Dermis blood vessel endothelial cell (primary cell): ENCODE measurements at regions not wholly inside any gene's neighbourhood (a gene's known extent, or its start where the extent isn't known, plus 50 kb on each side); places are given as distances from the start of the nearest gene placed in this dataset.

Experiments
- DNase-seq: peaks from one replicate; pipeline ENCODE4 v3.0.0; 2010

DNA sequence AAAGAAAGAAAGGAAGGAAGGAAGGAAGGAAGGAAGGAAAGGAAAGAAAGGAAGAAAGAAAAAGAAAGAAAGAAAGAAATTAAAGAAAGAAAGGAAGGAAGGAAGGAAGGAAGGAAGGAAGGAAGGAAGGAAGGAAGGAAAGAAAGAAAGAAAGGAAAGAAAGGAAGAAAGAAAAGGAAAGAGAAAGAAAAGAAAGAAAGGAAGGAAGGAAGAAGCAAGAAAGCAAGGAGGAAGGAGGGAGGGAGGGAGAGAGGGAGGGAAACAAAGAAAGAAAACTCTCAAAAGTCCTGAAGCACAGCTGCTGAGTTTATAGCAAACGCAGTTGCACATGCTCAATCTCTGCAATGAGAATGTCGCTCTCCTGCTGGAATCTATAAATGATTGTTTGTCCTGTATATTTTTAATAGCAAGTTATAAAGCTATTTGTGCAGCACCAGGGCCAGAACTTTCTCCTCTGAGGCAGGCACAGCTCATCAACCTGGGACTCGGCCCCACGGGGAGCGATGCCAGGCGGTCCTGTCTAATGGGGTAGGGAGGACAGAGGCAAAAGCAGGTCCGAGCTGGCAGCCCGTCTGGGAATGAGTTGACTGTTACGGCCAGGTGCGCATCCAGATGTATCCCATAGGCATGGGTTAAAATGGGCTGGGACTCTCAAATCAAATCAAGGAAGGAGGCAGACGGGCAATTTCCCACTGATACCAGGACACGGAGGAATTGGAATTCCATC is 118.0 kb upstream of the PFKP start:
- no peak for DNase-seq

DNA sequence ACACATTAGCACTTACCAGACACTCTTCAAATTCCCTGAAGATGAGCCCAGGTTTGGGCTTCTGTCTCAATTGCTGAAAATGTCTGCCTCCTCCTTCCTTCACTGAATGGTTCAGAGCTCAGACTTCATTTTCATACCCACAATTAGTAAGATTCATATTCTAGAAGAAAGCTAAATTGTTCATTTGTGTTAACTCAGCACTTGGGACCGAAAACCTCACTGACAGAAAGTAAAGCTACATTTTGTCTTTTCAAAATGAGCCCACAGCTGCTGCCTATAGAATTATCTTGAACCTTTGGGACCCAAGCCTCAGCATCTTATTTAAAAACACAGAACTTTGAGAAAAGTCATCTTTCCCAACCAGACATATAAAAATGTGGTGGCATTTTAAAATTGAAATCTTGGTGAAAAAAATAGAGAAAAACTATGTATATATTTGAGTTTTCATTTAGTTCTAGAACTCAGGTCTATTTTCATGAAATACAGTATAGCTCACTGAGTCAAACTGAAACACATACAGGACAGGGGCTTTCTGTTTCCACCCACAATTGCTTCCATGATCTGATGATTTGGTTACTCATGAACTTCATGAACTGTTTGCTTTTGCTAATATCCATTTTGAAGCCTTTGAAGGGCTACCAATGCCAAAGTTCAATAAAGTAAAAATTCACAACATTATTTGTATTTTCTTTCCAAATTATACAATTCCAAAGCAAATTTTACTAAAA is 119.1 kb upstream of the PFKP start:
- DNase-seq: no peak

DNA sequence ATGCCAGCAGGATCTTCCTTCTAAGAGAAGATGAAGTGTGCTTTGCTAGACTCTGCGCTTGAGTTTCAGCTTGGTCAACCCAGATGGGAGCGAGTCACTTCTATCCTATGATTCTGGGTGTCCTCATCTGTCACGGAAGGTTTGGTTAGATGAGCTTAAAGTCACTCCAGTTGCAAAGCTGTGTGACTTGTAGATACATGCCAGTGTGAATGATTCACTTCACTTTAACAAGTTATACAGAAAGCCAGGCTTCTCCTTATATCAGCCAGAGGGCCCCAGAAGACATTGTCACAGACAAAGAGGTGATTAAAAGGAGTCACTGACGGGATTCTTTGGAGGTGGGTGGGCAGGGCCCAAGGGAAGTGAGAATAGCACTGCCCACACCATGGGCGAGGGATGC is 122.6 kb upstream of the PFKP start:
- no peak for DNase-seq

DNA sequence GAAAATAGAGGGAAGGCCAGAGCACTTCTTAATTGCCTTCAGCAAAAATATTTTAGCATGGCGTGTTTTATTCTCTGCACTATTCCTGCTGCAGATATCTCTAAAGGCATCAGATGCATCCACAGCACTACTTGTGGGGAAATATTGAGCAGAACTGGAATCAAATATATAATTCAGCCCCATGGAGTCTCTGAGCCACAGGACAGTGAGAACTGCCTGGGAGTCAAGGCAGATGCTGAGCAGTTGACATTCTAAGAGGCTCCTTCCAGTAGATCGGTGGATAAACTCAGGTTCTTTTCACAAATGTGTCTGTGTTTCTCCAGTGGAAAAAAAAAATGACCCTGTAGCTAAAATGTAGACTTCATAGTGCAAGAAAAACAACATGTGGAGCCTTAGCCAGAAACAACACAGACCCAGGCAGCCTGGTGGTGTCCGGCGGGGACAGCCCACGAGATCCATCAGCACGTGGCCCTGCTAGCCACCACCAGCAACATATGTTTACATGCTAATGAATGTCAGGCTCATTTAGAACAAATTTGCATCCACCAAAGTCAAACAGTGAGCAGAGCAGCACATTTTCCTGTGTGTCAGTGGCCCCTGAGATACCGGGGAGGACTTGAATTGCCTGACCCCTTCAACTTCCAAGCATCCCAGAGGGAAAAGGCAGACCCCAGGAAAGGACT is 123.3 kb upstream of the PFKP start:
- no peak for DNase-seq

DNA sequence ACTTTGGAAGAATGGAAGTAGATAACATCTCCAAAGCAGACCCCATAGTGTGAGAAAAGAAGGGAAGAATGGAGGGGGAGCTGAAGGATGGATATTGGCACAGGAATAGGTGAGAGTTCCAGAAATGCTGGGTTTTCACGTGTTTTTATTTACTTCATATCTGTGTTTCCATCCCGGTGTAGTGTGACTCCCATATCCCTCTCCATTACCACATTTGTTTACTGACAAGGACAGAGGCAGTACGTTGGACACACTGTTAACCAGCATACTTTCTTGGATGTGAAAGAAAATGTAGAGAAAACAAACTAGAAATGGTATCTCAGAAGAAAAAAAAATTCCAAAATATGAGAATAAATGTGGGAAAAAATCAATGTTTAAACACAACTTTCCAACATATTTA is 124.4 kb upstream of the PFKP start:
- no peak for DNase-seq

DNA sequence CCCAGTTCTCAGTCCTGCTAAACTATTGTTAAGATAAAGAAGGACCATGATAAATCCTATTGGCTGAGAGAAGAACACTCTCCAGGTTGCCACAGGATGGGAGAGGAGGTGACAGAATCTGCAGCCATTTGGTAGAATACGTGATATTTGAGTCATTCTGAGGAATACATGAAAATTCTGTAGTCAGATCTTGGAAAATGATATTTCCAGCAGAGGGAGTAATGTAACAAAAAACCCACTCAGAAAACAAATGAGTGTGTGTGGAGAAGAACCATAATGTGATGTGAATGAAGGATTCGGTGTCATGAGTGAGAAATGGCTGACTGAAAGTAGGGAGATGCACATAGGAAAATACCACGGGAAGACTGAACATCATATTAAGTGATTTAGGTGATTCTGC is 128.5 kb upstream of the PFKP start:
- no peak for DNase-seq

DNA sequence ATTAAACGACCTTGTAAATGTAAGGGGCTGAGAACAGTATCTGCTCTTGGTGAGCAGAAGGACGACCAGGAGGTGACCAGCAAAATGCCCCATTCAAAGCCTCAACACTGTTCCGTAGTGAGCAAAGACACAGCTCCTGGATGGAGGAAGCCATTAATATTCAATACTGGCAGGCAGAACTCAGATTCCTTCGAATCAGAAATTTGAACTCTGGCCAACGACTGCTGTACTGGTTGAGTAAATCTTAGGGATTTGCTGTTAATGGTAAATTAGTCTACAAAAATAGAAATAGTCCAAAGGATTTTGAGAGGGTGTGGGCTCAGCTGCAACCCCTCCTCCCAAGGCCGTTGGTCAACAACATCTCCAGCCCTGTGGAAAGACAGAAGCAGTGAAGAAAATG is 130.5 kb upstream of the PFKP start:
- no peak for DNase-seq

DNA sequence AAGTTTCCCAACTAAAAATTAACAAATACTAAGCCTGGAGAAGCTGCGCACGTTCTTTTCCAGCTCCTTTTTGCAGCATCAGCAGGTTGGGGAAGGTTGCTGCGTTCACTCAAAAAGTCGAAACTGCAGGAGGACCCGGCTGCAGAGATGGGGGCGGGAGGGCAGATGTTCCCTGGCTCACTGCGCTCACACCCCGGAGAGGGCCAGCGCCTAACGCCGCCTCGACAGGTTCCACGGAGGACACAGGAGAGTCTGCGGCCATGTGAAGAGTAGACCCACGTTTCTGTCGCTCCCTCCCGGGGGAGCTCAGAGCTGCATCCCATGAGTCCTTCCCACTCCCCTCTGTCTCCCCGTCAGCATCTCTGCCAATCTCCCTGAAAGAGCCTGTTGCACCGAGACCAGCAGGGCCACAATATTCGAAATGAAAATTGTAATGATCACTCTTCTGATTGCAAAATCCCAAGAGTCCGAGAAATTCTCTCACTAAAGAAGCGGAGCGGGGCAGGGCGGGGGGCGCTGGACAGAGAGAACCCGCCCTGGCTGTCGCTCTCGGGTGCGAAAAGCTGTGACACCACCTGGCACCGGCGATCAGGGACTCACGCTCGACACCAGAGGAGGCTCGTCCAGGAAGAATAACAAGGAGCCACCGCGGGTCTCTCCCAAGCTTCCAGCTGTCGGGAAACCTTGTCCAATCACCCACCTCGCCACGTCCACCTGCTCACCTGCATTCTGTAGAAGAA is 131.5 kb upstream of the PFKP start:
- no peak for DNase-seq

DNA sequence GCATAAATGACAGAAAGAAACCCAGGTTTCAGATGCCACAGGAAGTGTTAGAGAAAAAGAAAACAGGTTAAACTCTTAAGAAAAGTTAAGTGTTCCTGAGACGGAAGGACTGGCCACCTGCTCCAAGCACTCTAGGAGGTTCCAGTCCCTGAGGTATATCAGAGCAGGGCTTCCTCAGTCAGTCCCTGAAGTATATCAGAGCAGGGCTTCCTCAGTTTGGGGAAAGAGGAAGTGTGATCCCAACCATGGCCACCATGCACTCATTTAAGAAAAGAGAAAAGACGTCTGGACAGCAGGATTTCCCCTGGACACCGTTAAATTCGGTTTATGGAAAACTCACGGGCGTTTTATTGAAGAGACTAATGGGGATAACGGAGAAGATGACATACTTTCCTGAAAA is 133.4 kb upstream of the PFKP start:
- DNase-seq: no peak

DNA sequence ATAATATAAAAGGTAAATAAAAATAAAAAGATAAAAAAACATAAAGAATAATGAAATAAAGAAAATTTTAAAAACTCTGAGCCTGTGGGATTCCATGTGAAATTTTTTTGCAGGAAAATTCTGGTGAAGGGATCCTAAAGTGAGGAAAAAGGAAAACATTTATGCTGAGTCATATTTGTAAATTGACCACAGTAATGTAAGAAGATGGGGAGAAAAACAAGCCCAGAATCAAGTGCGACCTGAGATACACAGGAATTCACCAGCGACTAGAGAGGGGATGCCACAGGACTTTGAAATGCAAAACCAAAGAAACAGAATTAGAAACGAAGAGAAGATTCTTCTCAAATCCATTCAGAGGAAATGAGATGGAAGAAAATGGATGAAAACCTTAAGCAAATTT is 133.8 kb upstream of the PFKP start:
- no peak for DNase-seq

DNA sequence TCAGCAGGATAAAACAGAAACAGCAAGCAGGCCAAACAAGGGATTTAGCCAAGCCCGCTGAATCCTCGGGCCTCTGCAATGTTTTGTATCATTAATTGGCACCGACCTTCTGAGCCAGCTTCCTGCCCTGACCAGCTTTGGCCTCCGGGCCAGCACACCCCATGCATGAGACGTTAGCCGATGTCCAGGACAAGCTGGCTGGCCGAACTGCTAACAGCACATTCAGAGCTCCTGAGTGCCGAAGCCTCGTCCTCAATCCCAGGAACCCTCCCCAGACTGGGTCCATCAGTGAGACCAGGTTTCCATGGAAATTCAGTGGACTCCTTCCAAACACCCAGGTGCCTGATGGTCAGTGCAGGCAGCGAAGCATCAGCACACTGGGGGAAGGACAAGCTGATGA is 134.3 kb upstream of the PFKP start:
- peak; percentile 31 for DNase-seq

DNA sequence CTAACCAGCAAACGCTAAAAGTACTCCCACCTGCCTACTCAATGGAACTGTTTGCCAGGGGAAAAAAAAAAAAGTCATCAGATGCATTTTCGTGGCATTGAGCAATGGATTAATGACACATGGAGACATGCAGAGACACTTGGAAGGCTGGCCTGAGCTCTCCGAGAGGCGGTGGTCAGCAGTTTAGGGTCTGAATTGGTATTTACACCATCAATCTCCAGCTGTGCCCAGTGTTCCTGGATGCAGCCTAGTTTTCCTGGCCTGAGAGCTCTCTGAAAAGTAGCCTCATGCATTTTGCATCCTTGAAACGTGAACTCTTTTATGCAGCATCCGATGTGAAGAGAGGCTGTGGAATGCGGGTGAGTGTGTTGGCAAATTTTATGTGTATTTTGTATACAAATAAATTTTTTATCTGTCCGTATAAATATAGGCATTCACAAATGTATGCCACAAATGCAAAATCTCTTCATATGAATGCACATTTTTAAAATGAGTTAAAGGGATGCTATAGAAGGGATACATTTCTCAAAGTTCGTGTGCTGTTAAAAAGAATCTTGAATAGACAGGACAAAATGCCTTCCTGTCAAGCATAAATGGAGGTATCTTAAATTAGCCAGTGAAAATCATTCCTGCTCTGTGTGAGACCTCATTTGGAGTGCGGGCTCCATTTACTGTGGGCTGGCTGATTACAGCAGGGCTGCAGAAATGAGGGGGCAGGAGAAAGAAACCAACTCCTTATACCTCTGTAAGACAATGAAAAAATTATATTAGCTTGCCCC is 137.7 kb upstream of the PFKP start:
- DNase-seq: no peak

DNA sequence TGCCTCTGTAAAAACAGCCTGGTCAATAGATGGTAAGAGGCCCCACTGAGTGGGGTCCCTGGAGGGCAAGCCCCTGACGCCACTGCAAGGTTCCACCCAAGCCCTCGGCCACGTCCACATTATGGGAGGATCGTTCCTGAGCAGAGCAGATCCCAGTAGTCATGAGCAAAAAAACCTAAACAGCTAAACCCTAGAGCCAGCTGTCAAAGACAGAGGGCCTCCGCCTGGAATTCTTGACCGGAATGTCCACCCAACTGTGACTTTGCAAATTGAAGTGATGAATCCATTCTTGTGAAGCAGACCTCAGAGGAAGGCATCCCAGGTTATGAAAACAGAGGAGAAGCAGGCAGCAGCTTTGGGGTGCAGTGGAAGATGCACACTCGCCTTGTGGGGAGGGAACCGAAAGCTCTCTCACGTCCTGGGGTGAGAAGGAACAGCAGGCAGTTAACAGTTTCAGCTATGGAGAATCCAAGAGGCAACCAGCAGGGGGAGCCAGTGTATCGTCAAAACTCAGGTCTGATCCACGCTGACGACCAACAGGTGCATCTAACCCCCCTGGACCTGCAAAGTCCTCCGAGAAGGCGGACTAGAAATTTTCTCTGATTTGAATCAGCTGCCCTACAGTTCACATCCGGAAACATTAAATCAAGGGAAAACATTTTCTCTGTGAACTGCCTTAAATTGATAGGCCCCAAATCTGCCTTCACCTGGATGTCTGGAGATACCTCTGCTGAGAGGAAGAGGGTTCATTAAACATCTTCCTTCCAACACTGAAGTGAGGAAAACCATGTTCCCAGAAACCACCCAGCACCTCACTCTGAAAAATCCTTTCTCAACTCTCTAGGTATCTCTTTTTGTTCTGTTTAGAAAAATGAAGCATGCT is 139.1 kb upstream of the PFKP start:
- DNase-seq: peak; percentile 88

DNA sequence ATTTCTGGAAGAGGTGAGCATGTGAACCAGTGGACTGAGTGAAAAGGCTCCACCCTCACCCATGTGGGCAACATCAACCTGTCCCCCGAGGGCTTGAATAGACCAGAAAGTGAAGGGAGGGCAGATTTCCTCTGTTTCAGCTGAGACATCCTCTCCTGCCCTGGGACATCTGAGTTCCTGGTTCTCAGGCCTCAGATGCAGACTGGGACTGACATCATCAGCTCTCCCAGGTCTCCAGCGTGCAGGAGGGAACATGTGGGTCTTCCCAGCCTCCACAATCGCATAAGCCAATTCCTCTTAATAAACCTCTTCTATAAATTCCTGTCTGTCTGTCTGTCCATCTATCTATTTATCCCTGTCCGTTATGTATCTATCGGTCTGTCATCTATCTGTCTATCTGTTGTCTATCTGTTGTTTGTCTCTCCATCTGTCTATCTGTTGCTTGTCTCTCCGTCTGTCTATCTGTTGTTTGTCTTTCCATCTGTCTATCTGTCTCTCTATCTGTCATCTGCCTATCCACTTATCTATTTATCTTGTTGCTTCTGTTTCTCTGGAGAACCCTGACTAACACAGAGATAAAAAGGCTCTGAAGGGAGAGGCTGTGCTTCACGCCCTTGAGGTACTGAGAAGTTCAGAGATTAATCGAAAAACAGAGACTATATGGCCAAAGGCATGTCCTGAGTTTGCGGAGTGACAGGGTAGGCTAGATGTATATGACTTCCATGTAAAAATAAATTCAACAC is 140.3 kb upstream of the PFKP start:
- DNase-seq: no peak

DNA sequence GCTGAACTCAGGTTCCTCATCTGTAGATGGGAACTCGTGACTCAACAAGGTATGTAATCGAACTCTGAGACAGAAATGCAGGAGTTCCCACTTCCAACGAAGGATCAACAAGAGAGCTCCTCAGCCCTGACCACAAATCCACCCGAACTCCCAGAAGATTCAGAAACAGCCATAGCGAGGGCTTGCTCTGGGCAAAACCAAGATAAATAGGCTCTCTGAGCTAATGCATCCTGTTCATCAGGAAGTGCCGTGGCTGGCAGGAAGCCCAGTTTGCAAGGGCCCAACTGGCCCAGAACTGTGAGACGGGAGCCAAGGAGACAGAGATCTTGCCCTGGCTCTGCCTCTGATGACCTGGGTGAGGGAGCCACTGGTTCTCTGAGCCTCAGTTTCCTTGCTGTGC is 141.7 kb upstream of the PFKP start:
- DNase-seq: peak; percentile 94

DNA sequence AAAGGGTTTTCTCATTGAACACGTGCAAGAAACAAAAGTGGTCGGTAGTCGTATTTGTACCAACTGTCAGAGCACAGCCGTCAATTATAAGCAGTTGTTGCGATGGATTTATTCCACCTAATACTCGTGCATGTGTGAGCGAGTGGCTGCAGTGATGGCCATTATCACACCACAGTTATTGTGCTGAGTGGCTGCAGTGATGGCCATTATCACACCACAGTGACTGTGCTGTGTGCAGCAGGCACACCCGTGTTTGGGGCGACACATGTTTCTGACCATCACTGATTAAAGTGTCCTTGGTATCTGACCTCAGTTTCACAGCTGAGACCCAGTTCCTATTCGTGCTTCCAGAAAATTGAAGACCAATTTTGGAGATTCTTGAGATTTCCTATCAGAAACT is 142.9 kb upstream of the PFKP start:
- DNase-seq: no peak

DNA sequence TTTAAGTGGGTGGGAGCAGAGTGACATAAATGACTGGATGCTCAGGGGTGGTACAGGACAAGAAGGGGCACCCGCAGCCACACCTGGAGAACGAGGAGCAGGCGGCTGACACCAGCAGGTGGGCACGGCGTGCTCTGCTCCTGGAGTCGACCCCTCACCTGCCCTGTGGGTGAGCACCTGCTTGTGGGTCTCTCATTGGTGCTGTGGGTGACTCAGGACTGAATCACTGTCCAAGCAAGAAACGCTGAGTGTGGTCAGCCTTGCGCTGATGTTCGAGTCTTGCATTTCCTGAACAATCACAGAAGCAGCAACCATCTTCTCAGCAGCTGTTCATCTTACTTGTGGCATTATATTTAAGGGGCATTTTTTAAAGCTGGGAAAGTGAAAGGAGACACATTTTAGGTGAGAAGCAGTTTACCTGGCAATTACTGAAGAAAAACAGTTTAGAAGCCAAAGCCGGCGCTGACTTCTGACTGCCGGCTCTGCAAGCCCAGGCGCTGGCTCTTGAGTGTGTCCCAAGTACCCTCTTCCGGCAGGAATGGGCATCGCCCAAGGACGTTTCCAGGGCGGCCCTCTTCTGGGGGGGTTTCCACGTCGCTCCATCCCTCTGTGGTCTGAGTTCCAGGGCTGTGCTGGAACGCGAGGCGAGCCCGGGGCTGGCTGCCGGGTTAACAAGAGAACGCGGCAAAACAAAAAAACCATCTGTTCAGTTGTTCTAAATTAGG is 145.2 kb upstream of the PFKP start:
- peak; percentile 36 for DNase-seq

DNA sequence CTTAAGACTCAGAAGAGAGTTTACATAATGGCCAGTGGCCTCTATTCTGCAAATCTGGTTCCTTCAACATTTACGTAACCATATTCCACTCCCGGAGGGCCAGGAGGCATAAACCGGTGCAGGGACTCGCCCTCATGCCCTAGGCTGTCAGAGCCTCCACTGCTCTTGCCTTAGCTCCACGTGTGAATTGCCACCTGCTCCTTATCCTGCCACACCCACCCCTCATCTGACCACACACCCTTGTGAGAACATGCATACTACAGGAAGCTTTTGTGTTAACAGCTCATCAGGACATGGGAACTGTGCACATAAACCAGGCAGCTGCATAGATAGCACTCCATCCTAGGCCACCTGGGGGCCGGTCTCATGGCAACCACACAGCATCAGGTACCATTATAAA is 146.7 kb upstream of the PFKP start:
- DNase-seq: no peak

DNA sequence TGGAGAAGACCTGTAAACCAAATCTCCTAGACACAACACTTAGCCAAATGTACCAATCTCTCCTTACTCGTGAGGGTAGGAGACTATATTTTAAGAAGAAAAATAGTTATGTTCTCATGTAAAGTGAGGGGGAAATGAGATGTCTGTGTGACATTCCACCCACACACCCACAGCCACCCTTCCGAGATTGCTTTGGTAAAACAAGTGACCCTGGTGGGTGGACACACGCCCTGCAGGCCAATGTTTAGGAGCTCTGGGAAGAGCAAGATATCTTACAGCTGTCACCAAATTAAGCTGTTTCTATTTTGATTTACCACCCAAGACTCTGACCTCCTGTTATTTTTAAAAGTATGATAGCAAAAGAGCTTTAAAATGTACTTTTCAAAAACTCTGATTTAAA is 147.2 kb upstream of the PFKP start:
- no peak for DNase-seq

DNA sequence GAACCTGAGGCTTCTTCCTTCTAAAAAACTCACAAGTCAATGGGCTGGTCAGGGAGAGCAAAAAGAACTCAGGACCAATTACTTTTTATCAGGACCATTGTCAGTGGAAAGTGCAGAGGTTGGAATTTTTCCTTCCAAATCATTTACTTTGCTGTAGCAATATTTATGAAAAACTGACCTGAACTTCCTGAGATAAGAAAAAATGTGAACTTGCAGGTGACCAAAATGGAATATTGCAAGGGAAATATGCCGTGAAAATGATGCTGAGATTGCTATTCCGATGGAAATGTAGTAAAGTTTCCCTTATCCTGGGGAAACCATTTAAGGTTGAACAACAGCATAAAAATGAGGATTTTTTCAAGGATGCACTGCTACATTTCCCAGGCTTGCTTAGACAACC is 148.3 kb upstream of the PFKP start:
- no peak for DNase-seq
